Liver (tissue), 8 donors: ENCODE measurements at regions not wholly inside any gene's neighbourhood (a gene's known extent, or its start where the extent isn't known, plus 50 kb on each side); places are given as distances from the start of the nearest gene placed in this dataset.

Source experiments
- DNase-seq: peaks from one replicate; pipeline ENCODE4 v3.0.0-alpha.2; 2017; ENCODE audit warnings: low spot score
- H3K27ac ChIP-seq, 2 donors: one replicate each; pipeline ENCODE4 v1.7.0; 2013; ENCODE audit warnings: inconsistent platforms in 2 of 2, low read length in 2 of 2, control low read depth in 1 of 2, low read depth in 1 of 2, mild to moderate bottlenecking in 1 of 2
- H3K27me3 ChIP-seq, 4 donors: one replicate each; pipeline versions ENCODE4 v1.6.1 to v1.7.0; 2013; ENCODE audit warnings: low read length in 3 of 4, inconsistent platforms in 1 of 4, mild to moderate bottlenecking in 1 of 4, moderate library complexity in 1 of 4; ENCODE audit not compliant: control insufficient read depth in 4 of 4, insufficient read depth in 4 of 4
- H3K36me3 ChIP-seq, 4 donors: one replicate each; pipeline versions ENCODE4 v1.6.1 to v1.7.0; 2013; ENCODE audit warnings: low read length in 3 of 4, mild to moderate bottlenecking in 3 of 4, low read depth in 1 of 4, moderate library complexity in 1 of 4; ENCODE audit not compliant: control insufficient read depth in 4 of 4, insufficient read depth in 3 of 4
- H3K4me1 ChIP-seq, 4 donors: one replicate each; pipeline versions ENCODE4 v1.6.1 to v1.7.0; 2013; ENCODE audit warnings: low read length in 3 of 4, mild to moderate bottlenecking in 3 of 4, moderate library complexity in 1 of 4; ENCODE audit not compliant: control insufficient read depth in 4 of 4, insufficient read depth in 4 of 4
- H3K4me3 ChIP-seq, 3 donors: one replicate each; pipeline versions ENCODE4 v1.6.1 to v1.7.0; 2013; ENCODE audit warnings: low read length in 3 of 3, control low read depth in 1 of 3, low read depth in 1 of 3, mild to moderate bottlenecking in 1 of 3
- H3K9ac ChIP-seq, 2 donors: one replicate each; pipeline ENCODE4 v1.7.0; 2013; ENCODE audit warnings: low read length in 2 of 2, mild to moderate bottlenecking in 2 of 2, moderate library complexity in 2 of 2, control low read depth in 1 of 2, low read depth in 1 of 2
- H3K9me3 ChIP-seq, 4 donors: one replicate each; pipeline versions ENCODE4 v1.6.1 to v1.7.0; 2013; ENCODE audit warnings: low read length in 3 of 4; ENCODE audit not compliant: control insufficient read depth in 4 of 4
- ATF3 ChIP-seq: IDR thresholded peaks from 2 replicates; pipeline ENCODE4 v1.6.1; 2016; ENCODE audit warnings: antibody characterized with exemption
- CTCF ChIP-seq: fragments of 150-350 bp; IDR thresholded peaks from 2 replicates; pipeline ENCODE4 v1.5.1; 2017; ENCODE audit warnings: improper control_type of control experiment, low read depth, low read length; ENCODE audit not compliant: missing input control
- EGR1 ChIP-seq, 2 donors: IDR thresholded peaks; 2 replicates each; pipeline ENCODE4 v1.6.1; 2016 to 2018; ENCODE audit warnings: antibody characterized with exemption in 2 of 2, low read depth in 2 of 2
- FOXA1 ChIP-seq: IDR thresholded peaks from 2 replicates; pipeline ENCODE4 v1.6.1; 2016; ENCODE audit warnings: antibody characterized with exemption
- FOXA2 ChIP-seq: IDR thresholded peaks from 2 replicates; pipeline ENCODE4 v1.6.1; 2016; ENCODE audit warnings: antibody characterized with exemption
- GABPA ChIP-seq, 2 donors: IDR thresholded peaks in 1 of 2; conservative IDR thresholded peaks in 1 of 2; 2 replicates each; pipeline ENCODE4 v1.6.1; 2016; ENCODE audit warnings: antibody characterized with exemption in 2 of 2, mild to moderate bottlenecking in 1 of 2, moderate library complexity in 1 of 2
- HNF4A ChIP-seq, 2 donors: conservative IDR thresholded peaks; 2 replicates each; pipeline ENCODE4 v1.6.1; 2016; ENCODE audit warnings: antibody characterized with exemption in 2 of 2, mild to moderate bottlenecking in 2 of 2
- HNF4G ChIP-seq: IDR thresholded peaks from 2 replicates; pipeline ENCODE4 v1.6.1; 2016; ENCODE audit warnings: antibody characterized with exemption
- JUND ChIP-seq, 2 donors: IDR thresholded peaks; 2 replicates each; pipeline ENCODE4 v1.6.1; 2016; ENCODE audit warnings: antibody characterized with exemption in 2 of 2
- RAD21 ChIP-seq, 2 donors: IDR thresholded peaks; 2 replicates each; pipeline ENCODE4 v1.6.1; 2016; ENCODE audit warnings: antibody characterized with exemption in 2 of 2, mild to moderate bottlenecking in 2 of 2
- RXRA ChIP-seq, 2 donors: IDR thresholded peaks; 2 replicates each; pipeline ENCODE4 v1.6.1; 2017 to 2018; ENCODE audit warnings: antibody characterized with exemption in 2 of 2, mild to moderate bottlenecking in 1 of 2
- SP1 ChIP-seq: IDR thresholded peaks from 2 replicates; pipeline ENCODE4 v1.6.1; 2018; ENCODE audit warnings: antibody characterized with exemption, mild to moderate bottlenecking
- TAF1 ChIP-seq: conservative IDR thresholded peaks from 2 replicates; pipeline ENCODE4 v1.6.1; 2016; ENCODE audit warnings: antibody characterized with exemption, mild to moderate bottlenecking
- YY1 ChIP-seq: IDR thresholded peaks from 2 replicates; pipeline ENCODE4 v1.6.1; 2016; ENCODE audit warnings: antibody characterized with exemption, mild to moderate bottlenecking
- WGBS: extraction: QIAGEN DNeasy Blood & Tissue Kit; methylation state at CpG from one replicate; pipeline ENCODE4 v1.1.7; 2013; 5-methylcytosine and 5-hydroxymethylcytosine counted together
- TF ChIP-seq, protein P1 (sequence below): IDR thresholded peaks from 2 replicates; pipeline ENCODE4 v1.6.1; 2016; ENCODE audit warnings: antibody characterized with exemption, mild to moderate bottlenecking
- TF ChIP-seq, protein P2 (sequence below): IDR thresholded peaks from 2 replicates; pipeline ENCODE4 v1.6.1; 2016; ENCODE audit warnings: antibody characterized with exemption
- donor health status: healthy.
- donor health status: healthy.
- donor health status: healthy.
- donor health status: healthy.
- donor health status: healthy.

GRCh38 chr11:42249956-42250355, 790.5 kb upstream of the LRRC4C start:
- Histone ChIP-seq H3K36me3 (no peaks in the 10 kb centered on the region), H3K27ac (no peak overlapping the region), H3K9me3 (no peaks in the 10 kb centered on the region), H3K9ac (no peak overlapping the region), H3K27me3 (no peaks in the 10 kb centered on the region), H3K4me1 (no peaks in the 10 kb centered on the region), H3K4me3 (no peak overlapping the region)
- no peak for DNase-seq
- WGBS: 60% methylated on average over 2 of the region's 2 CpGs
- no peak for TF ChIP-seq CTCF
- TF ChIP-seq ATF3: no peak
- TF ChIP-seq JUND (IDR thresholded peaks at IDR 0.05): no peak
- TF ChIP-seq RXRA (IDR thresholded peaks at IDR 0.05): no peak
- TF ChIP-seq, protein P1, sequence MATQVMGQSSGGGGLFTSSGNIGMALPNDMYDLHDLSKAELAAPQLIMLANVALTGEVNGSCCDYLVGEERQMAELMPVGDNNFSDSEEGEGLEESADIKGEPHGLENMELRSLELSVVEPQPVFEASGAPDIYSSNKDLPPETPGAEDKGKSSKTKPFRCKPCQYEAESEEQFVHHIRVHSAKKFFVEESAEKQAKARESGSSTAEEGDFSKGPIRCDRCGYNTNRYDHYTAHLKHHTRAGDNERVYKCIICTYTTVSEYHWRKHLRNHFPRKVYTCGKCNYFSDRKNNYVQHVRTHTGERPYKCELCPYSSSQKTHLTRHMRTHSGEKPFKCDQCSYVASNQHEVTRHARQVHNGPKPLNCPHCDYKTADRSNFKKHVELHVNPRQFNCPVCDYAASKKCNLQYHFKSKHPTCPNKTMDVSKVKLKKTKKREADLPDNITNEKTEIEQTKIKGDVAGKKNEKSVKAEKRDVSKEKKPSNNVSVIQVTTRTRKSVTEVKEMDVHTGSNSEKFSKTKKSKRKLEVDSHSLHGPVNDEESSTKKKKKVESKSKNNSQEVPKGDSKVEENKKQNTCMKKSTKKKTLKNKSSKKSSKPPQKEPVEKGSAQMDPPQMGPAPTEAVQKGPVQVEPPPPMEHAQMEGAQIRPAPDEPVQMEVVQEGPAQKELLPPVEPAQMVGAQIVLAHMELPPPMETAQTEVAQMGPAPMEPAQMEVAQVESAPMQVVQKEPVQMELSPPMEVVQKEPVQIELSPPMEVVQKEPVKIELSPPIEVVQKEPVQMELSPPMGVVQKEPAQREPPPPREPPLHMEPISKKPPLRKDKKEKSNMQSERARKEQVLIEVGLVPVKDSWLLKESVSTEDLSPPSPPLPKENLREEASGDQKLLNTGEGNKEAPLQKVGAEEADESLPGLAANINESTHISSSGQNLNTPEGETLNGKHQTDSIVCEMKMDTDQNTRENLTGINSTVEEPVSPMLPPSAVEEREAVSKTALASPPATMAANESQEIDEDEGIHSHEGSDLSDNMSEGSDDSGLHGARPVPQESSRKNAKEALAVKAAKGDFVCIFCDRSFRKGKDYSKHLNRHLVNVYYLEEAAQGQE: no peak
- TF ChIP-seq FOXA1: no peak
- no peak for TF ChIP-seq RAD21 (IDR thresholded peaks at IDR 0.05)
- TF ChIP-seq, protein P2, sequence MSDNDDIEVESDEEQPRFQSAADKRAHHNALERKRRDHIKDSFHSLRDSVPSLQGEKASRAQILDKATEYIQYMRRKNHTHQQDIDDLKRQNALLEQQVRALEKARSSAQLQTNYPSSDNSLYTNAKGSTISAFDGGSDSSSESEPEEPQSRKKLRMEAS: no peak
- TF ChIP-seq EGR1 (IDR thresholded peaks at IDR 0.05; ENCODE audit: low read depth in 2 of 2): no peak
- TF ChIP-seq FOXA2: no peak
- TF ChIP-seq SP1: no peak
- TF ChIP-seq HNF4A (conservative IDR thresholded peaks at IDR 0.05): no peak
- TF ChIP-seq TAF1: no peak
- TF ChIP-seq HNF4G: no peak
- no peak for TF ChIP-seq GABPA (IDR thresholded peaks at IDR 0.05 in 1 of 2, conservative IDR thresholded peaks at IDR 0.05 in 1 of 2)

DNA sequence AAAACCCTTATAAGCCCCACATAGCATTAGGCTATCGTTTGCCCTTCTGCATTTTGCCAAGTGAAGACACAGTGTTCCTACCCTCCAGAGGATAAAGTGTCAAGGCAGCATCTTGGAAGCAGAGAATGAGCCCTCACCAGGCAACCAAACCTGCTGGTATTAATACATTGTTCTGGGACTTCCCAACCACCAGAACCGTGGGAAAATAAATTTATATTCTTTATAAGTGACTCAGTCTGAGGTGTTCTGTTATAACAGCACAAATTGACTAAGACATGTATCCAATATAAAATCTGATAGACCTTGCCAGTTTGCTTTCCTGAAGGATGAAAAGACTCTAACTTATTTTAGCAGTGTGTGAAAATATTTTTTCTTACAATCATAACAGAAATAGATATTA, 792.5 kb upstream of the LRRC4C start:
- Histone ChIP-seq H3K27me3 (no peaks in the 10 kb centered on the region), H3K4me1 (no peaks in the 10 kb centered on the region), H3K9me3 (no peaks in the 10 kb centered on the region), H3K4me3 (no peak overlapping the region), H3K27ac (no peak overlapping the region), H3K36me3 (no peaks in the 10 kb centered on the region), H3K9ac (no peak overlapping the region)
- DNase-seq: no peak
- TF ChIP-seq FOXA1 (no peak), YY1 (no peak), CTCF (no peak), ATF3 (no peak), RAD21 (IDR thresholded peaks at IDR 0.05) (no peak)
- TF ChIP-seq, protein P2: no peak
- 58% methylated on average over 2 of the region's 2 CpGs for WGBS
